ENCODE measurements at regions not wholly inside any gene's neighbourhood (a gene's known extent, or its start where the extent isn't known, plus 50 kb on each side); places are given as distances from the start of the nearest gene placed in this dataset.

DNA sequence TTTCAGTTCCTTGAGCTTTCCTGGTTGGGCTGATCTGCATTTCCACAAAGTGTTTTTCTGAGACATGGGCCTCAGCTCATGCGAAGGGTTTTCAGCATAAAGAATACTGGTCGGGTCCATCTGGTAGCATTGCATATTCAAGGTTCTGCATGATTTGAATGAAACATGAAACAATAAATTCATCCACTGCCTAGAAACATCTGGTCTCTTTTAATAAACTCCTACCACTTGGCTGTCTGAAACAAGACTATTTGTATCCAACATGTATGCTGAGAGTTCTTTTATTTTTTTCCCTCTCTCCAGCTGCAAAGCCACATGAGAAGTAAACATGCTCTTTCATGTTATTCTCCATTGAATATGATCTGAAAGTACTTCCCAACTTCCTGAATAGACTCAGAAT is 314.9 kb upstream of the SOX11 start:
- DNase-seq, result no peak

DNA sequence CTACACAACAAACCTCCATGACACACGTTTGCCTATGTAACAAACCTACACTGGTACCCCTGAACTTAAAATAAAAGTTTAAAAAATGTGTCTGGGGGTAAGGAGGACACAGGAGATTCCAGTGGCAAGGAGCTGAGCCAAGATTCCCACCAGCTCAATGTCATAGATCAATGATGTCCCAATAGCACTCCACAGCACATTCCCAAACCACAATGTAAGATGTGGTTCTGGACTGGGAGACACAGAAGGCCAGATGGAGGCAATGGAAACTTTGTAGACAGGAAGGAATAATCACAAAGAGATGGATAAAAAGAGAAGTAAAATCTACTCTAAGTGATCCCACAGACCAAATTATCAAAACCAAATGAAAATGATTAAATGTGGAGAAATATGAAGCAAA is 312.4 kb upstream of the SOX11 start:
- DNase-seq, result no peak

DNA sequence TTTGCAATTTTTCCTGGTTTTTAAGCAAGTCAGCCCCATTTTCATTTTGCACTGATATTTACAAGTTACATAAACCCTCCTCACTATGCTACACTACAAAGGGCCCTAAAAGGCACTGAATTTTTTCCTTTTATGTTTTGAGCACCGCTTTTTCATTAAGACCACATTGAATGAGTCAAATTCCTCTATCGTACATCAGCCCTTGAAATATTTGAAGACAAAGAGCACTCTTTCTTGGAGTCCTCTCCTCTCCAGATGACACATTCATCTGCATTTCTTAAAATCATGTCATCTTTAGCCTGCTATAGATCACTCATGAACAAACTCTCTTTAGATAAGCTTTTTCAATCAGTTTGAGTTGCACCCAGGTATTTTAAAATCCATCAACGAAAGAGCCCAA is 306.6 kb upstream of the SOX11 start:
- DNase-seq, result no peak

- DNase-seq, result no peak
These were observed 304.8 kb upstream of the SOX11 start for GRCh38 chr2:5387406-5387805.

DNA sequence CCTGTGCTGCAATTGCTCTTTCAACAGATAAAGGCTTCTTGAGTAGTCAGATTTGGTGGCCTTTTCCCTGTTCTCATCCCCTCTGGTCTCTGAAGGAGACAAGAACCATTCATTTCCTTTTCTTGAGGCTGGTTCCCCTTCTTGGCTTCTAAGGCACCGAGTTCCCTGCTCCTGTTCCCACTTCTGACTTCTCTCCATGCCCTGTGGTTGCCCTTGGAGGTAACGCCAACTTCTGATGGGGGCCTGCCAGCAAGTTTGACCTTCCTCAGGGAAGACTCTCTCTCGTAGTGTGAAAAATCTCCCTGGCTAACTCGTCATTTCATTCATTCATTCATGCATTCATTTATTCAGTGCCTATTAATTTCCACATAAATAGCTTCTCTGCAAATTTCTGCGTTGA is 302.4 kb upstream of the SOX11 start:
- no peak for DNase-seq

DNA sequence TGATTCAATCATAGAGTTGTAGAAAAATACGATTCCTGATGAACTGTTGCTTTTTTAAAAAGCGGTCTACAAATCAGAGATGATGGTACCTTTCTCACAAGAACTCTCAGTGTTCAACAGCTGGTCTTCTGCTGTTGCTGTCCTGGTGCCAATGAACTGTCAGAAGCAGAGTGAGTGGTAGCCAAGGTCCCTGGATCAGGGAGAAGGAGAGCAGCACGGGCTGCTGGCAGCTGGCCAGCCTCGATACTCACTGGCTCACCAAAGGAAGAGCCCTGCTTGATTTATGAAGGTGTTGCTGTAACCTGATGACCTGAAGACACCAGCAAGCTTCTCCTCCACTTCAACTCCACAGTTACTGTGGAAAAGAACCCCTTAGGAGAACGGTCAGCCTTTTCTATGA is 300.8 kb upstream of the SOX11 start:
- DNase-seq, result peak; percentile 20

- DNase-seq, result no peak
These were observed 299.5 kb upstream of the SOX11 start for GRCh38 chr2:5392658-5393057.

DNA sequence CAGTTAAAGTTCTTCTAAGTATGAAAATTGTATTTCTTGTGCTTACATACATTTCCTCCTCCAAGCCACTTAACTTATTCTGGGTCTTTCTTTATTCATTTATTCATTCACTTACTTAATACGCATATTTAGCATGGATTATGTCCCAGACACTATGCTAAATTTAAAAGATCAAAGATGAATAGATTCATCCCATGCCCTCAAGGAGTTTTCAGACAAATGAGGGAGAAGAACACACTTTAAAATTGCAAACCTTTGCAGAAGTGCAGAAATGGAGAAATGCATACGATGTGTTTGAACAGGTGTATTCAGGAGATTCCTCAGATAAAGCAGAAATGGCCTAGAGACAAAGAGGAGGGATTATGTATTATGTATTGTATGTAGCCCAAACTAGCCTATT is 298.7 kb upstream of the SOX11 start:
- no peak for DNase-seq

DNA sequence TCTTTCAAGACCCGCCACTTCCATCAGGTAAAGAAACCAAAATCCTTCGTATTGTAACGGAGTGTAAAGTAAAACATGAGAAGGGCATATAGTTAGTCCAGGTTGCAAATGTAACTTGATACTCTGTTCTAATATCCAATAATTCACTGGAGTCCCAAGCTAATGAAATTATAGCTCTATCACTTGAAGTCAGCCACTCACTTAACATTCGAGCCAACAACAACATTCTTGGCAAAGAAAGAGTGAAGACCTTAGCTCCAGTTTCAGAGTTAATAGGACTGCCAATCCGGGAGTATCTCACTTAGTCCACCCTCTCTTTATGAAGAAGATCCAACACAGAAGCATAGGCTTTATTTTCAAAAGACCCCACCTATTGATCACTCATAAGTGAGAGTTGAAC is 298.0 kb upstream of the SOX11 start:
- DNase-seq, result no peak

- DNase-seq, result no peak
These were observed 291.0 kb upstream of the SOX11 start for GRCh38 chr2:5401115-5401657.

- DNase-seq, result no peak
These were observed 288.8 kb upstream of the SOX11 start for GRCh38 chr2:5403392-5403791.

DNA sequence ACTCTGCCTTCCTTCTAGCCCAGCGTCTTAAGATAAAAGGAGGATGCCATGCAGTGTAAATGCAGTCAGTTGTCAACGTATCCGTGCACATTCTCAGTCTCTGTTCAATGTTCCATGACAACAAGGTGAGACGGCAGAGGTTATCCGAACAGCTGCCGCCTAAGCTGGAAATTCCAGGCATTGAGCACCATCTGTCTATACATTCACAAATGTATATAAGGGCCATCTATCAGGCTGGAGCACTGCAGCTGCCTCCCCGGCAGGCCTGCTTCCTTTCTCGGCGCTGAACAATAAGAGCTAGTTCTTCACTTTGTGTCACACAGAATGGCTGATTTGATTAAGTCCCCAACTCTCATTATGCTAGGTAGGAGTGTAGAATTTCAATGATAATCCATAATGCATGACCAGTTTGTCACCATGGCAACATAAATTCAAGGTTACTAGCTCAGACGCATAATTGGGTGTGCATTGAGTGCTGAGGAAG is 282.2 kb upstream of the SOX11 start:
- DNase-seq, result peak; percentile 77

GRCh38 chr2:5410991-5411700 is 281.0 kb upstream of the SOX11 start:
- peak; percentile 25 for DNase-seq

DNA sequence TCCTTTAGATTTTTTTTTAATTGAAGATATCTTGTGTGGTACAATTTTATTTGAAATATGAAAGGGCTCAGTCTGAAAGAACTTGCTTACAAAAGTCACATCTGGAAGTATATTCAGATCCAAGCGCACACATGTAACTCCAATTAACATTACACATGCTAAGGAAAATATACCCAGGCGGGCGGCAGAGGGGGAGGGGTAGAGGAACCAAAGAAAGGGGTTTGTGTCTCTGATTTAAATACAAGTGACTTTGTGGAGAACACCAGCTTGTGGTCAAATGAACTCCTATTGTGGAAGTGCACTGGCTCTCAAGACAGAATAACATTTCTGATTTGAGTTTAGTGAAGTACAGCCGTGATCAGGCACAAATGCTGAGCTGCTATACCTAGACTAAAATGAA is 280.2 kb upstream of the SOX11 start:
- no peak for DNase-seq

GRCh38 chr2:5433855-5434254 is 258.3 kb upstream of the SOX11 start:
- no peak for DNase-seq

- no peak for DNase-seq
These were observed 254.8 kb upstream of the SOX11 start for GRCh38 chr2:5437375-5437774.

GRCh38 chr2:5440174-5440573 is 252.0 kb upstream of the SOX11 start:
- no peak for DNase-seq

- DNase-seq, result no peak
These were observed 249.4 kb upstream of the SOX11 start for GRCh38 chr2:5442736-5443135.

GRCh38 chr2:5444168-5444567 is 248.0 kb upstream of the SOX11 start:
- DNase-seq, result no peak

DNA sequence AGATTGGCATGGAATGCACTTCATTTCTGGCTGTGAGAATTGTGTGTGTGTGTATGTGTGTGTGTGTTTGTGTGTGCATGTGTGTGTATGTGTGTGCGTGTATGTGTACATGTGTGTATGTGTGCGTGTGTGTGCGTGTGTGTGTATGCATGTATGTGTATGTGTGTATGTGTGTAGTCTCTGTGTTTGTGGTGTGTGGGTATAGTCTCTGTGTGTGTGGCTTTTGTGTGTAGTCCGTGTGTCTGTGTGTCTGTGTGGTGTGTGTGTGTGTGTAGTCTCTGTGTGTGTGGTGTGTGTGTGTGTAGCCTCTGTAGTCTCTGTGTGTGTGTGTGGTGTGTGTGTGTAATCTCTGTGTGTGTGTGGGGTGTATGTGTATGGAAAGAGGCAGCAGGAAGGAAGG is 247.3 kb upstream of the SOX11 start:
- DNase-seq, result no peak

DNA sequence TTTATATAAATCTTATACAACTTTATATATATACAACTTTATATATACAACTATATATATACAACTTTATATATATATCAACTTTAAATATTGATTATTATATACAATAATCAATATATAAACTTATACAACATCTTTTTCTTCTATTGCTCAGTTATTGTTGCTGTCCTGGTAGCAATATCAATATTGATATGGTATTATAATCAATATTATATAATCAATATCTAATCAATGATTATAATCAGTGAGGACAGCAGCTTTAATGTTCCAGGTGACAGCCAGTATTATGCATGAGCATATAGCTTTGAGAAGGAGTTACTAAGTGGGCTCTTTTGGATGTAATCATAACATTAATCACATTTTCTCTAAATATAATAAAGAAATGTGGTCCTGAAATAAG is 242.3 kb upstream of the SOX11 start:
- DNase-seq, result no peak

GRCh38 chr2:5453220-5454050 is 238.7 kb upstream of the SOX11 start:
- no peak for DNase-seq

GRCh38 chr2:5454051-5454390 is 238.2 kb upstream of the SOX11 start:
- no peak for DNase-seq

GRCh38 chr2:5459041-5459440 is 233.1 kb upstream of the SOX11 start:
- no peak for DNase-seq

Measured in NCI-H1092 treated with DMSO at 0.1 percent for 48 hours (cell line).